PC-9 (cell line): ENCODE measurements at regions not wholly inside any gene's neighbourhood (a gene's known extent, or its start where the extent isn't known, plus 50 kb on each side); places are given as distances from the start of the nearest gene placed in this dataset.

ENCODE experiments used
- EZH2 ChIP-seq: fragments of 200-600 bp; sonication (generic); IDR thresholded peaks from 2 replicates; pipeline ENCODE4 v1.8.0; 2017; ENCODE audit warnings: antibody characterized with exemption, low read depth
- TF ChIP-seq, protein P1 (sequence below): fragments of 200-600 bp; sonication (generic); conservative IDR thresholded peaks from 2 replicates; pipeline ENCODE4 v1.6.1; 2017; ENCODE audit warnings: mixed run types, antibody characterized with exemption, mild to moderate bottlenecking, moderate library complexity

DNA sequence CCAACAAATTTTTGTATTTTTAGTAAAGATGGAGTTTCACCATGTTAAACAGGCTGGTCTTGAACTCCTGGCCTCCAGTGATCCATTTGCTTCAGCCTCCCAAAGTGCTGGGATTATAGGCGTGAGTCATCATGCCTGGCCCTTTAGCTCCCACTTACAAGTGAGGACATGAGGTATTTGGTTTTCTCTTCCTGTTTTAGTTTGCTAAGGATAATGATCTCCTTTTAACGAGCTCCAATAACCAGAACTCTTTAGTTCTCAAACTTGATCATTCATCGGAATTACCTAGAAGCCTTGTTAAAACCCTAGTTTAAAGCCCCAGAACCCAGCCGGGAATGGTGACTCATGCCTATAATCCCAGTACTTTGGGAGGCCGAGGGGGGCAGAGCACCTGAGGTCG, 481.4 kb downstream of the TYW1 start:
- TF ChIP-seq, protein P1, sequence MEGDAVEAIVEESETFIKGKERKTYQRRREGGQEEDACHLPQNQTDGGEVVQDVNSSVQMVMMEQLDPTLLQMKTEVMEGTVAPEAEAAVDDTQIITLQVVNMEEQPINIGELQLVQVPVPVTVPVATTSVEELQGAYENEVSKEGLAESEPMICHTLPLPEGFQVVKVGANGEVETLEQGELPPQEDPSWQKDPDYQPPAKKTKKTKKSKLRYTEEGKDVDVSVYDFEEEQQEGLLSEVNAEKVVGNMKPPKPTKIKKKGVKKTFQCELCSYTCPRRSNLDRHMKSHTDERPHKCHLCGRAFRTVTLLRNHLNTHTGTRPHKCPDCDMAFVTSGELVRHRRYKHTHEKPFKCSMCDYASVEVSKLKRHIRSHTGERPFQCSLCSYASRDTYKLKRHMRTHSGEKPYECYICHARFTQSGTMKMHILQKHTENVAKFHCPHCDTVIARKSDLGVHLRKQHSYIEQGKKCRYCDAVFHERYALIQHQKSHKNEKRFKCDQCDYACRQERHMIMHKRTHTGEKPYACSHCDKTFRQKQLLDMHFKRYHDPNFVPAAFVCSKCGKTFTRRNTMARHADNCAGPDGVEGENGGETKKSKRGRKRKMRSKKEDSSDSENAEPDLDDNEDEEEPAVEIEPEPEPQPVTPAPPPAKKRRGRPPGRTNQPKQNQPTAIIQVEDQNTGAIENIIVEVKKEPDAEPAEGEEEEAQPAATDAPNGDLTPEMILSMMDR = no peak
- no peak for TF ChIP-seq EZH2
